MCF 10A (cell line): ENCODE measurements at regions not wholly inside any gene's neighbourhood (a gene's known extent, or its start where the extent isn't known, plus 50 kb on each side); places are given as distances from the start of the nearest gene placed in this dataset.
A peak's percentile ranks its signal among the peaks of the same experiment; 100 is the strongest.

Experiments
- BruUV-seq: library from RNA; stranded (reverse); fragments of 400-500 nt; replicated peaks from 2 replicates; lab custom pipeline; 2021; lab: Mats Ljungman, UMichigan
- CTCF ChIA-PET: fragments of 300-600 bp; sonication (Branson Sonifier 250); formaldehyde crosslinking; extraction: SDS; loops from one replicate; lab custom pipeline; 2021; ENCODE audit warnings: antibody characterized with exemption, inconsistent platforms; lab: Yijun Ruan, JAX
- POLR2A ChIA-PET: fragments of 300-600, 350-650 bp; sonication (Branson Sonifier 250); formaldehyde crosslinking; extraction: SDS; loops from one replicate; lab custom pipeline; 2020; ENCODE audit warnings: antibody characterized with exemption, inconsistent platforms; lab: Yijun Ruan, JAX
- DNase-seq: peaks from one replicate; pipeline ENCODE4 v3.0.0-alpha.2; 2018; ENCODE audit not compliant: unreplicated experiment
- H3K27ac Mint-ChIP-seq: one replicate; pipeline ENCODE4 v1.8.0; 2022; ENCODE audit warnings: mild to moderate bottlenecking, low read depth, mixed read lengths; ENCODE audit not compliant: unreplicated experiment
- H3K27me3 Mint-ChIP-seq: one replicate; pipeline ENCODE4 v1.8.0; 2022; ENCODE audit warnings: mixed read lengths; ENCODE audit not compliant: insufficient read depth, unreplicated experiment
- H3K36me3 Mint-ChIP-seq: one replicate; pipeline ENCODE4 v1.8.0; 2022; ENCODE audit warnings: mild to moderate bottlenecking, moderate library complexity, mixed read lengths; ENCODE audit not compliant: insufficient read depth, unreplicated experiment
- H3K4me1 Mint-ChIP-seq: one replicate; pipeline ENCODE4 v1.8.0; 2022; ENCODE audit warnings: mixed read lengths; ENCODE audit not compliant: insufficient read depth, unreplicated experiment
- H3K4me3 Mint-ChIP-seq: one replicate; pipeline ENCODE4 v1.8.0; 2022; ENCODE audit warnings: mild to moderate bottlenecking, moderate library complexity, mixed read lengths; ENCODE audit not compliant: unreplicated experiment
- H3K9me3 Mint-ChIP-seq: one replicate; pipeline ENCODE4 v1.8.0; 2022; ENCODE audit warnings: mixed read lengths; ENCODE audit not compliant: unreplicated experiment
- CTCF ChIP-seq: fragments of 200-600 bp; IDR thresholded peaks from one replicate; pipeline ENCODE4 v1.8.0; 2022; ENCODE audit warnings: antibody characterized with exemption, mild to moderate bottlenecking; ENCODE audit not compliant: unreplicated experiment
- intact Hi-C: fragments of 100-400 bp; cut with micrococcal nuclease; formaldehyde crosslinking; loops from 2 replicates; pipeline ENCODE4 v1.14.1; 2022

- intact Hi-C loops, result no loop called here
- Mint-ChIP-seq H3K27me3 (peaks cover 13% of the 10 kb centered on the region), H3K27ac (no peak overlapping the region), H3K36me3 (no peaks in the 10 kb centered on the region), H3K9me3 (no peaks in the 10 kb centered on the region), H3K4me3 (no peak overlapping the region), H3K4me1 (peaks cover 12% of the 10 kb centered on the region)
- CTCF ChIA-PET, result interaction anchor here (0.7 to 3.9 kb wide), 10 partner anchors 8 to 1294 kb away, joined by 3 to 45 read pairs (median 4); no protein-coding TSS in a partner anchor
- POLR2A ChIA-PET, result interaction anchor here (0.6 to 1.3 kb wide), 2 partner anchors 19 to 276 kb away, joined by 3 to 4 read pairs; partner anchors contain the start of genes CCDC148 and PKP4
- DNase-seq, result no peak
- BruUV-seq, result no TSS peak
- no peak for TF ChIP-seq CTCF
Measured at GRCh38 chr2:158732573-158733429, 62.3 kb upstream of the DAPL1 start.

DNA sequence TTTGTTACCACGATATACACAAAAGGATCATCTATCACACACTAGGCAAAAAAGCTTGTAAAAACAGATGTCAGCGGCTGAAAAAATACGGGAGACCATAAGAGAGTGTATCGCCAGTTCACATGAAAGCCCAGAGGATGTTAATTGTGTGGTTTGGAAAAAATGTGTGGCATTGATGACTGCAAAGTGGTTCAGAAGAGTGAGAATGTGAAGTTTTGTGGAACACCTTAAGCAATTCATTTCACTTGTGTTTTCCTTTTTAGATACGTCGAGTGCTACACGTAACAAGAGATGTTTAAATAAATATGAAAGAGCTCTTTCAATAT, 61.7 kb upstream of the DAPL1 start:
- POLR2A ChIA-PET, result interaction anchor here (0.6 to 1.3 kb wide), 2 partner anchors 19 to 277 kb away, joined by 3 to 4 read pairs; partner anchors contain the start of genes CCDC148 and PKP4
- peaks cover 12% of the 10 kb centered on the region for H3K4me1 Mint-ChIP-seq
- H3K36me3 Mint-ChIP-seq, result no peaks in the 10 kb centered on the region
- DNase-seq, result no peak
- no peak overlapping the region for H3K27ac Mint-ChIP-seq
- BruUV-seq, result no TSS peak
- no peaks in the 10 kb centered on the region for H3K9me3 Mint-ChIP-seq
- CTCF ChIA-PET, result interaction anchor here (0.9 to 3.9 kb wide), 7 partner anchors 9 to 709 kb away, joined by 3 to 45 read pairs (median 6); no protein-coding TSS in a partner anchor
- H3K27me3 Mint-ChIP-seq, result peaks cover 13% of the 10 kb centered on the region
- intact Hi-C loops, result no loop called here
- no peak for TF ChIP-seq CTCF
- H3K4me3 Mint-ChIP-seq, result no peak overlapping the region

GRCh38 chr2:158734442-158734841, 60.7 kb upstream of the DAPL1 start:
- no peaks in the 10 kb centered on the region for H3K36me3 Mint-ChIP-seq
- no peak overlapping the region for H3K4me3 Mint-ChIP-seq
- intact Hi-C loops, result no loop called here
- H3K4me1 Mint-ChIP-seq, result peaks cover 12% of the 10 kb centered on the region
- peaks cover 13% of the 10 kb centered on the region for H3K27me3 Mint-ChIP-seq
- CTCF ChIA-PET, result interaction anchor here (1.0 to 3.9 kb wide), 3 partner anchors 10 to 20 kb away, joined by 4 to 45 read pairs (median 11); no protein-coding TSS in a partner anchor
- no peak for TF ChIP-seq CTCF
- H3K27ac Mint-ChIP-seq, result no peak overlapping the region
- DNase-seq, result no peak
- POLR2A ChIA-PET, result no interaction called here
- H3K9me3 Mint-ChIP-seq, result no peaks in the 10 kb centered on the region
- BruUV-seq, result no TSS peak

DNA sequence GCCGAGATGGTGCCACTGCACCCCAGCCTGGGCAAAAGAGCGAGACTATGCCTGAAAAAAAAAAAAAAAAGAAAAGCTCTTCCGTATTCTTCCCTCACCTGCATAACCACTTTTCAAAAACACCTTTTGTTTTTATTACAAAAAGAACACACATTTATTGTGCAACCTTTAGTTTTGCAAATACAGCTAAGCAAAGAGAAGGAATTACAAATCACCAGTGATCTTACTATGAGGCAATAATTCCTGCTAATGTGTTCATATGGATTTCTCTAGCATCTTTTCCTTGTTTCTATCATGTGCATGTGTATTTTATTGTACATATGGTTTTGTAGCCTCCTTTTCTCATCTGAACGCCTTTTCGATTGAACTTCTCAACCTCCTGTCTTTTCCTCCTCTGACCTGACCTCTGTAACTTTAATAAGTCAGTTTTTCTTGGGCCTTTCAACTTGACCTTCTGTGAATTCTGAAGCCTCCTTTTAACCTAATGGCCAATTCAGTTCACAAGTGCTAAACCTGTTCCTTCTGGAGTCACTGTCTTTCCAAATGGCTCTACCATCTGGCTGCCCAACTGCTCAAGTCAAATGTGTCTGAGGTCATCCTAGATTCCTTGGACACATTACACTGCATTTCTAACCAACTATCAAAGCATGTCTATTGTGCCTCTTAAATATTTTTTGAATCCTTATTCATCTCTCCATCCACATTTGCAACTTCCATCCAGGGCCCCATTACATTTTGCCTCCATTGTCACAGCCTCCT, 59.1 kb upstream of the DAPL1 start:
- intact Hi-C loops, result no loop called here
- TF ChIP-seq CTCF, result no peak
- Mint-ChIP-seq H3K9me3 (no peaks in the 10 kb centered on the region), H3K36me3 (no peaks in the 10 kb centered on the region), H3K4me1 (peaks cover 17% of the 10 kb centered on the region), H3K4me3 (no peak overlapping the region), H3K27me3 (peaks cover 13% of the 10 kb centered on the region), H3K27ac (no peak overlapping the region)
- no TSS peak for BruUV-seq
- peak; percentile 38 for DNase-seq
- CTCF ChIA-PET, result interaction anchor here (0.6 to 3.9 kb wide), 12 partner anchors 10 to 1238 kb away, joined by 3 to 45 read pairs (median 5); no protein-coding TSS in a partner anchor
- POLR2A ChIA-PET, result interaction anchor here (0.6 to 1.1 kb wide), 3 partner anchors 11 to 387 kb away, joined by 3 to 4 read pairs (median 3); no protein-coding TSS in a partner anchor
